AML-193 (cell line): ENCODE measurements at regions not wholly inside any gene's neighbourhood (a gene's known extent, or its start where the extent isn't known, plus 50 kb on each side); places are given as distances from the start of the nearest gene placed in this dataset.
A peak's percentile ranks its signal among the peaks of the same experiment; 100 is the strongest.

Experiments
- DNase-seq, 2 experiments: peaks; one replicate each; lab custom pipeline; 2025; lab: John Stamatoyannopoulos, UW

DNA sequence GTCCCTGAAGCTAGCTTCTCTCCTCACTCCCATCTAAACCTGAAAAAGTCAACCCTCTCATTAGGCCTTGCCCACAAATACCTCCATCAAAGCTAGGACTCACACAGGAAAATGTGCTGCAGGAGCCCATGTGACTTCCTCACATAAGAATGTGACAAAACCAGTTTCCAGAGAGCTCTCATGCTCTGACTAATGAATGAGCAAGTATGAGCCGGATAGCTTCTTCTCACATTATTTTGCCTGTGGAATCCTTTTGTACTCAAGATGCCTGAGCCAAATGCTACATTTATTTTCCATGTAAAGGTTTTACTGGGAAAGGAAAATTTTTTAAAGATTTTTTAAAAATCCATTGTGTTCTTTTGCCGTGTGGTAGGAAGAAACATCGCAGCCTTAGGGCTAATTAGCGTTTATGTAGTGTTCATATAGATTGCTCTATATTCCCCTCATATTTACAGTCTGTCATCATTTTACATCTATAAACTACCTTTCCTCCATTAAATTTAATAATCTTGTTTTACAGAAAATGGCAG lies 68.6 kb upstream of the CCN6 start:
- DNase-seq = no peak

DNA sequence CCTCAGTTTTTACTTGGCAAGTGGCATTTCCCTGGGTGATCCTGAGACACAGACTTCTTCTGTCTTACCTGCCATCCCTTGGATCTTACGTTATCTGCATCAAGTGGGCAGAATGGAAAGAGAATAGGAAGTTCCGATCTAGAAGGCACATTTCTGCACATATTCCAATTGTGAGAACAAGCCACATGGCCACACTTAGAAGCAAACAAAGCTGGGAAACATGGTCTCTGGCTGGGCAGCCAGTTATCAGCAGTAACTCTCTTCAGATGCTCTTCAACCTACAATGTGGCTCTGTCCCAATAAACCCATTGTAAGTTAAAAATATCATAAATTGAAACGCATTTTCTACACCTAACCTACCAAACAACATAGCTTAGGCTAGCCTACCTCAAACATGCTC lies 67.3 kb upstream of the CCN6 start:
- no peak for DNase-seq

- no peak for DNase-seq
Measured at GRCh38 chr6:111987295-111987694, 66.6 kb upstream of the CCN6 start.

GRCh38 chr6:111988926-111989325 lies 65.0 kb upstream of the CCN6 start:
- no peak for DNase-seq

- DNase-seq = no peak
Measured at GRCh38 chr6:111989743-111990142, 64.2 kb upstream of the CCN6 start.

- no peak for DNase-seq
Measured at GRCh38 chr6:111990214-111990613, 63.7 kb upstream of the CCN6 start.

- DNase-seq = peak in 1 of 2 experiments; percentile 26
Measured at GRCh38 chr6:111992851-111993250, 61.1 kb upstream of the CCN6 start.

- no peak for DNase-seq
Measured at GRCh38 chr6:111993342-111993741, 60.6 kb upstream of the CCN6 start.

DNA sequence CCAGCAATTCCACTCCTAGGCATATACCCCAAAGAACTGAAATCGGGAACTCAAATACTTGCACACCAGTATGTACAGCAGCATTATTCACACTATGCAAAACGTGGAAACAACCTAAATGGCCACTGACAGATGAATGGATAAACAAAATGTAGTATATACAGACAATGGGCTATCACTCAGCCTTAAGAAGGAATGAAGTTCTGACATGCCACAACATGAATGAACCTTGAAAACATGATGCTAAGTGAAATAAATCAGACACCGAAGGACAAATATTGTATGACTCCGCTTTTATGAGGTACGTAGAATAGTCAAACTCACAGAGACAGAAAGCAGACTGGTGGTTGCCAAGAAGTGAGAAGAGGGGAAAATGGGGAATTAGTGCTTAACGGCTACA lies 59.1 kb upstream of the CCN6 start:
- DNase-seq = no peak

- DNase-seq = no peak
Measured at GRCh38 chr6:111995404-111995803, 58.5 kb upstream of the CCN6 start.

DNA sequence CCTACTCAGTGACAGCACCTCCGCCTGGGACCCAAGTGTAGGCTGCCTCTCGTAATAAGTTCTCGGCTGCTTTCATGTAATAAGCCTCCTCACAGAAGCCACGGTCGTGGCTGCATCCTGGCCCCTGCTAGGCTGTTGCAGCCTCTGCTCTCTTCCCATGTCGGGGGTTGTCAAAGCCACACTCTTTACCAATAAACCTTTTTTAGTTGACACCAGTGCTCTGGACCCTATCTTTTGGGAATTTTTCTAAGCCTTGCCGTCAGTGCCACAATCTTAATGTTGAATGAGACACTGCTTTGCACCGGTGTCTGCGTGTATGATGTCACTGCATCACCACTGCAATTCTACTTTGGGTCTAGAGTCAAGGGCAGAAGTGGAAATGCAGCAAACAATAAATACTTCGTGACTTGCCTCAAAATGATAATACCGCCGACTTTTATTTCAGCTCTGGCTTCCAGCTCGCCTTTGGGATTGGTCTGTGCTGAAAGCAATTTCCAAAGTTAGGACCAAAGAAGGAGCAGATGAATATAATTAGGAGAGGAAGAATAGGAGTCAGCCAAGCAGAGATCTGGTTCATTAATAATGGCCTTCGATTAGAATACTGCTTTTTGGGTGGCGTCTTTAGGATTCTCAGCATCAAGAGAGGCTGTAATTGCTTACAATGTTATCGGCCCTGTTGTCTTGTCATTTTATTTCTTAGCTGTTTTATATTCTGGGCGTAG lies 57.6 kb upstream of the CCN6 start:
- no peak for DNase-seq

GRCh38 chr6:111997078-111997852 lies 56.6 kb upstream of the CCN6 start:
- peak; percentile 88 to 90 for DNase-seq

- no peak for DNase-seq
Measured at GRCh38 chr6:111997853-111998208, 56.1 kb upstream of the CCN6 start.

DNA sequence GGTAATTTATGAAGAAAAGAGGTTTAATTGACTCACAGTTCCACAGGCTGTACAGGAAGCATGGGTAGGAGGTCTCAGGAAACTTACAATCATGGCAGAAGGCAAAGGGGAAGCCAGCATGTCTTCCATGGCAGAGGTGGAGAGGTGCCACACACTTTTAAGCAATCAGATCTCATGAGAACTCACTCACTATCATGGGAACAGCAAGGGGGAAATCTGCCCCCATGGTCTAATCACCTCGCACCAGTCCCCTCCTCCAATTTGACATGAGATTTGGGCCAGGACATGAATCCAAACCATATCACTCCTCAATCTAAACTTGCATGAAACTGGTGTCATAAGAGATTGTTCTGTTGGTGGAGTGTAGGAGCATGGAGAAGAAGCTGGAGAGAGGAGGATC lies 51.6 kb upstream of the CCN6 start:
- DNase-seq = no peak
